NCI-H748 treated with DMSO at 0.1 percent for 48 hours (cell line): ENCODE measurements at regions not wholly inside any gene's neighbourhood (a gene's known extent, or its start where the extent isn't known, plus 50 kb on each side); places are given as distances from the start of the nearest gene placed in this dataset.

Experiments used
- DNase-seq: peaks from one replicate; lab custom pipeline; 2025; lab: John Stamatoyannopoulos, UW

DNA sequence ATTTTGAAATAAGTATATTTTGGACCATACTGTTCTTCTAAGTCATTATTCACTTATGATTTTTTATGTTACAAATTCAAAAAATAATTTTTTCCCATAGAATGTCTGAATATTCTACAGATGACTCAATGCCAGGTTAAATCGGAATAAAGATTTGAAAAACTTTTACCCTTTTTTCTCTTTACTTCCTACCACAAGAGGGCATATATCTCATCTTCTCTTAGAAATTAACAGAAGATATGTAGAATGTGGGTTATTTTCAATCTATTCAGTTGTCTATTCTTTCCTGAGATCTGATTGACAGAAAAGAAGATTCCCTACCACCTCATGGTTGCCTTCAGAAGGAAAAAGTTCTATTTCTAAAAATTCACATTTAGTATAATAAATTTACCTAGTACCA is 53.0 kb upstream of the KITLG start:
- no peak for DNase-seq

DNA sequence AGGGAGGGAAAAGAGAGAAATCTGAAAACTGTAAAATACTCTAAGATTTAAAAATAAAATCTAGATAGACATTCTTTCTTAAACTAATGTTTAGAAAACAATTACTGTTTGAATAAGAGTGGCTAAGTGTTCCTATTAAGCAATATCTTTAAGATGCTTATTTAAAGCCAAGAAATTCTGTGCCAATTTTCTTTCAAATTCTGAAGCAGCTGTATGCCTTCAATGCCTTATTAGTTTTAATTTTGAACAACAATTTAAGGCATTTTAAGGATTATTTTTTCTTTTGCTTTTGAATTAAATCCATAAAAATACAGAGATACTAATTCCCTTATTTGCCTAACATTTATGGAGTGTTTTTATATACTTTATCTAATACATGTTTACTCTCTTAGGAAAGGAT is 50.3 kb upstream of the KITLG start:
- no peak for DNase-seq
